Urinary bladder (tissue), 3 donors: ENCODE measurements at regions not wholly inside any gene's neighbourhood (a gene's known extent, or its start where the extent isn't known, plus 50 kb on each side); places are given as distances from the start of the nearest gene placed in this dataset.
"Not testable (repeated sequence)": the region's sequence is repeated elsewhere in the genome, so short reads cannot be mapped to it uniquely, and the experiment has no call there.

Source experiments
- DNase-seq: peaks from one replicate; pipeline ENCODE4 v3.0.0-alpha.2; 2015; ENCODE audit errors: extremely low spot score
- H3K27ac ChIP-seq: one replicate; pipeline ENCODE4 v1.5.1; 2013; ENCODE audit warnings: low read depth, mild to moderate bottlenecking, moderate library complexity
- H3K36me3 ChIP-seq: one replicate; pipeline ENCODE4 v1.6.1; 2013; ENCODE audit warnings: mild to moderate bottlenecking, moderate library complexity; ENCODE audit not compliant: insufficient read depth
- H3K4me1 ChIP-seq: one replicate; pipeline ENCODE4 v1.6.1; 2013; ENCODE audit warnings: mild to moderate bottlenecking, moderate library complexity; ENCODE audit not compliant: insufficient read depth
- H3K4me3 ChIP-seq: one replicate; pipeline ENCODE4 v1.5.1; 2013; ENCODE audit warnings: low read depth, low read length
- WGBS: extraction: QIAGEN DNeasy Blood & Tissue Kit; methylation state at CpG from one replicate; pipeline ENCODE4 v1.1.7; 2013; 5-methylcytosine and 5-hydroxymethylcytosine counted together
- donor health status: healthy with polysubstance abuse.
- donor health status: healthy.

GRCh38 chr6:166703149-166703710, 76.2 kb upstream of the RPS6KA2 start:
- WGBS, result 79% methylated on average over 8 of the region's 8 CpGs
- Histone ChIP-seq H3K36me3 (no peaks in the 10 kb centered on the region), H3K4me1 (no peaks in the 10 kb centered on the region), H3K27ac (no peak overlapping the region), H3K4me3 (no peak overlapping the region)
- DNase-seq, result no peak

- not testable (repeated sequence) for H3K36me3 ChIP-seq, H3K27ac ChIP-seq, H3K4me1 ChIP-seq, H3K4me3 ChIP-seq, DNase-seq
- 87% methylated on average over 8 of the region's 8 CpGs for WGBS
Observed at GRCh38 chr6:166701424-166701823, 74.4 kb upstream of the RPS6KA2 start.

GRCh38 chr6:166700871-166701270, 73.8 kb upstream of the RPS6KA2 start:
- 77% methylated on average over 3 of the region's 3 CpGs for WGBS
- not testable (repeated sequence) for H3K4me3 ChIP-seq, H3K27ac ChIP-seq, H3K4me1 ChIP-seq, H3K36me3 ChIP-seq, DNase-seq

GRCh38 chr6:166697113-166697512, 70.1 kb upstream of the RPS6KA2 start:
- WGBS, result 86% methylated on average over 4 of the region's 4 CpGs
- no peaks in the 10 kb centered on the region for H3K36me3 ChIP-seq
- no peak for DNase-seq

GRCh38 chr6:166693880-166694279, 66.8 kb upstream of the RPS6KA2 start:
- Histone ChIP-seq H3K36me3 (no peaks in the 10 kb centered on the region), H3K4me3 (no peak overlapping the region), H3K4me1 (no peaks in the 10 kb centered on the region), H3K27ac (no peak overlapping the region)
- DNase-seq, result no peak
- WGBS, result 91% methylated on average over 7 of the region's 7 CpGs

More at GRCh38 chr6:166697113-166697512, 70.1 kb upstream of the RPS6KA2 start:
- Histone ChIP-seq H3K4me3 (no peak overlapping the region), H3K4me1 (no peaks in the 10 kb centered on the region), H3K27ac (no peak overlapping the region)

GRCh38 chr6:166692723-166693302, 65.8 kb upstream of the RPS6KA2 start:
- Histone ChIP-seq H3K27ac (no peak overlapping the region), H3K36me3 (no peaks in the 10 kb centered on the region), H3K4me1 (no peaks in the 10 kb centered on the region), H3K4me3 (no peak overlapping the region)
- 87% methylated on average over 12 of the region's 12 CpGs for WGBS
- DNase-seq, result no peak

GRCh38 chr6:166691746-166692145, 64.7 kb upstream of the RPS6KA2 start:
- no peak for DNase-seq
- Histone ChIP-seq H3K4me1 (no peaks in the 10 kb centered on the region), H3K27ac (no peak overlapping the region), H3K36me3 (no peaks in the 10 kb centered on the region), H3K4me3 (no peak overlapping the region)
- 70% methylated on average over 7 of the region's 7 CpGs for WGBS

GRCh38 chr6:166691199-166691598, 64.1 kb upstream of the RPS6KA2 start:
- Histone ChIP-seq H3K4me3 (no peak overlapping the region), H3K4me1 (no peaks in the 10 kb centered on the region), H3K27ac (no peak overlapping the region), H3K36me3 (no peaks in the 10 kb centered on the region)
- DNase-seq, result no peak
- WGBS, result 40% methylated on average over 10 of the region's 10 CpGs

- DNase-seq, result no peak
- no peaks in the 10 kb centered on the region for H3K4me1 ChIP-seq
- H3K4me3 ChIP-seq, result no peak overlapping the region
- WGBS, result 91% methylated on average over 8 of the region's 8 CpGs
- no peaks in the 10 kb centered on the region for H3K36me3 ChIP-seq
- H3K27ac ChIP-seq, result no peak overlapping the region
Observed at GRCh38 chr6:166689687-166690086, 62.6 kb upstream of the RPS6KA2 start.

GRCh38 chr6:166688901-166689300, 61.9 kb upstream of the RPS6KA2 start:
- Histone ChIP-seq H3K36me3 (no peaks in the 10 kb centered on the region), H3K4me3 (no peak overlapping the region), H3K4me1 (no peaks in the 10 kb centered on the region), H3K27ac (no peak overlapping the region)
- DNase-seq, result no peak
- WGBS, result 96% methylated on average over 9 of the region's 9 CpGs

- Histone ChIP-seq H3K27ac (no peak overlapping the region), H3K4me1 (no peaks in the 10 kb centered on the region), H3K36me3 (no peaks in the 10 kb centered on the region), H3K4me3 (no peak overlapping the region)
- 68% methylated on average over 6 of the region's 6 CpGs for WGBS
- no peak for DNase-seq
Observed at GRCh38 chr6:166687879-166688205, 60.8 kb upstream of the RPS6KA2 start.

- H3K36me3 ChIP-seq, result no peaks in the 10 kb centered on the region
- no peak for DNase-seq
- no peak overlapping the region for H3K4me3 ChIP-seq
- no peaks in the 10 kb centered on the region for H3K4me1 ChIP-seq
- WGBS, result 83% methylated on average over 21 of the region's 21 CpGs
- H3K27ac ChIP-seq, result no peak overlapping the region
Observed at GRCh38 chr6:166687070-166687878, 60.2 kb upstream of the RPS6KA2 start.

GRCh38 chr6:166686317-166686716, 59.3 kb upstream of the RPS6KA2 start:
- no peak for DNase-seq
- Histone ChIP-seq H3K27ac (no peak overlapping the region), H3K4me1 (no peaks in the 10 kb centered on the region), H3K4me3 (no peak overlapping the region), H3K36me3 (no peaks in the 10 kb centered on the region)
- 91% methylated on average over 2 of the region's 2 CpGs for WGBS

GRCh38 chr6:166684866-166685265, 57.8 kb upstream of the RPS6KA2 start:
- 82% methylated on average over 8 of the region's 8 CpGs for WGBS
- no peaks in the 10 kb centered on the region for H3K36me3 ChIP-seq
- no peaks in the 10 kb centered on the region for H3K4me1 ChIP-seq

More at GRCh38 chr6:166684866-166685265, 57.8 kb upstream of the RPS6KA2 start:
- DNase-seq, result no peak
- Histone ChIP-seq H3K27ac (no peak overlapping the region), H3K4me3 (no peak overlapping the region)
